ENCODE measurements at regions not wholly inside any gene's neighbourhood (a gene's known extent, or its start where the extent isn't known, plus 50 kb on each side); places are given as distances from the start of the nearest gene placed in this dataset.
"Not testable (repeated sequence)": the region's sequence is repeated elsewhere in the genome, so short reads cannot be mapped to it uniquely, and the experiment has no call there.

DNA sequence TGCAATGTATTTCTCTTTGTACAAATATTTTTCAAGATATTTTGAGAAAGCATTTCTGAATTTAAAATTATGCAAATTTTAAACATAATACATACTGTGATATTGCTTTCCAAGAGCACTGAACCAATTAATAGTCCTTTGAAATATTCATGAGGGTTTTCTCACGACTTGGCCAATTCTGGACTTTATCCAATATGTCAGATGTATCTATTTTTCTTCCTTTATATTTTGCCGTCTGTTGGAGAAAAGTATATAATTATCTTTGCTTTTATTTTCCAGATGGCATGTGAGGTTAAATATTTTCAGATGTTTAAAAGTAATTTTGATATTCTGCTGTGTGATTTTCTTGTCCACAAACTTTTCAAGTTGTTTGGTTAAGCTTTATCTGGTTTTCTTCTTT, 378.9 kb downstream of the SLCO4C1 start:
- no peak for DNase-seq

DNA sequence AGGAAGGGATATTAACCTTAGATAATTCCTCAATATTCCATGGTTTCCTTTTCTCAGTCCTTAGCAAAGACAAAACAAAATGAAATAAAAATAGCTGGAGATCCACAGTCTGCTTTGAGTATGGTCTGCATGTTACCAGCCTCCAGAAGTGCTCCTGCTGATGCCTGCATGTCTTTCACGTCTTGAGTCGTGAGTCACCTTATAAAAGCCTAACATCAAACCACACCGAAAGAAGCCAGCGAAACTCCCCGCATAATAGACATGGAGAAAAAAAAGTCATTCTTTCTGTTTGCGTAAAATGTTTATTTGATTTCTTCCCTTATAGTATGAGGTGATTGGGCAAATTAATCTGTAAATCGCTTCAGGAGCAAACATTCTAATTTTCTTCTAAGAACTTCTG, 380.5 kb downstream of the SLCO4C1 start:
- no peak for DNase-seq

DNA sequence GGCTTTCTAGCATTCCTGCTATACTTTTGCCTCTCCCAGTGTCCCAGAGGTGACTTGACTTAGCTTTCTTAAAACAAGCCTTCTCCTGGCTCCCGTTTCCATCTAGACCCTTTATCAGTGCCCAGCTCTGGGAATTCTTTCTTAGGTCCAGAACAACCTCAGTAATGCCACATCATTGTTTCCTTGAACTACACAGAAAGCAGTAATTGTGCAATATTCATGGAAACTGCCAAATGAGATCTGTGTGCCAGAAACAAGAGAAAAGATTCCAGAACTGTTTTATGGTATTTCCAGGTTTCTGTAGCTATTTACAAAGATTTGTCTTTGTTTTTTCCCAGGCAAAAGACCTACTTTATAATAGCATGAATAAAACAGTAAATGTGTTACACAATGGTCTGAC, 391.3 kb downstream of the SLCO4C1 start:
- no peak for DNase-seq

DNA sequence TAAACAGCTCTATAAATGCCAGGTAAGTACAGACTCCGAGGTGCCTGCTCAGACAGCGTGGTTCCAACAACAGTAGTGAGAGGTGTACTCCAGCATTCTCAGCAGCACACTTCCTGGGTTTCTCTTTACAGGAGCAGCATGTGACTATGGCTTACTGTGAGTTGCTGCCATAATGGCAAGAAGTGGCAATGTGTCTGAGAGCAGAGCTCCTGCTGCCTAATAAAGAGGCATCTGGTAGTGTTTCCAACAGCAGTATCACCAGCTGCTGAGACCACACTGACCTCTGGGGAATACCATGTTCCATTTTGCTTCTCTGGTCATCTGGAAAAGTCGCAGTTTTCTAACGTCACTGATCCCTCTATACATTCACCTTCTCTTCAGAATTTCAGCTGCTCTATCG, 398.2 kb downstream of the SLCO4C1 start:
- DNase-seq, result no peak

DNA sequence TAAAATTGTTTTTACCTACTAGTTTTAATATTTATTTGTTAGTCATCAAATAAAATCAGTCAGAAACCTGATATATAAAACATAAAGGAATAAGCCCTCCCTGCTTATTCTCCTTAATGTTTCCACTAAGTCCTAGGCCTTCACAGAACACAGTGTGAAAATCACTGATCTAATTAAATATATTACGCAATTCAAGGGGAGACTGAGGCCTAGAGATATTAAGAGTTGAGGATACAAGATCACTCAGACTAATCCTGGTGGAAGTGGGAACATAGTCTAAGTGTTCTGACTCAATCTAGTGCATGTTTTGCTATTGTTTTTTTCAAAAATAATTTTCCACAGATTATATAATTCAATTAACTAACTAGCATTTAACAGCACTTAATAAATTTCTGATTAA, 401.1 kb downstream of the SLCO4C1 start:
- no peak for DNase-seq

DNA sequence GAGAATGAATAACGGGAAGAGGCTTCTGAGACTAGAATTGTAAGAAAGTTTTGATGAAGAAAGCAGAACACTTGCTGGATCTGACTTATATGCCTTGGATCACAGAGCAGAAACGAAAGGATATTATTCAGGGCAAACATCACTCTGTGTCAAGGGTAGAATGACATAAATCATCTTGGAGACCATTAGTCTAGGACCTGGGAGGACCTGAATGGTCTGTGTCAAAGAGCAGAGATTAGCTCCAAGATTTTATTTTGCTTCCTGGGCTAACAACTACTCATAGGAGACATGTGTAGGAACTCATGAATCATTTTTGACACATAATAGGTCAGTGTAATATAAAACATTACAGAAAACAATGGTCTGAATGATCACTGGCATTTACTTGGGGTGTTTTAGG, 417.9 kb downstream of the SLCO4C1 start:
- no peak for DNase-seq

DNA sequence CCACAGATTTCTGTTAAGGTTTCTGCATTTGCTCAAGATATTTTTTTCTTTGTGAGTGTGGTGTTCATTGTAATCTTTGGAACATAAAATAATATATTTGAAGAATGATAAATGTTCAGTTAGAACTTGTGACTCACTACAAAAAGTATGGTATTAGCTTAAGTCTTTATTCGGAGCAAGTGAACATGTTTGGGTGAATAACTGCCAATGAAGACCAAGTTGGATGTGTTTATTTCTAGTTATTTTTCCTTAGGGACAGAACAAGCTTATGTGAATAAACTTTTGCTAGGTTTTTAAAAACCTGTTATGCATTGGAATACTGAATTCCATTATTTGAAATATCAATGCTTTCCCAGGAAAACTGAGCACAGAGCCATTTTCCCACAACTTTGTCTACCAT, 418.6 kb downstream of the SLCO4C1 start:
- DNase-seq, result no peak

DNA sequence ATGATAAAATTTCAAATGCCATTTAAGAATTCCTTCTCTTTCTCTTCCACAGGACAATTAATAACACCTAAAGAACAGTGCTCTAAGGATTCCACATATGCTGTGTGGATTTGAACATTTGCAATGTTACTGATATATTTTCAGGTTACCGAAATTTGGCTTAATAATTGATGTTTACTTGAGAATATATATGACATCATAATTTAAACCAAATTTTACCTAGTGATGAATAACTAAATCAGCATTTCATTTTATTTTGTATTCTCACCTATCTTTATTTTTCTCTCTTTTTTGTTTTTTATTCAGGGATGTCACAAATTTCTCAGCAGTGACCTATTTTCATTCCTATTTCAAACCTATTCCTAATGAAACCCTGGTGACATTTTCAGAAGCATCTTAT, 429.6 kb downstream of the SLCO4C1 start:
- DNase-seq, result no peak

DNA sequence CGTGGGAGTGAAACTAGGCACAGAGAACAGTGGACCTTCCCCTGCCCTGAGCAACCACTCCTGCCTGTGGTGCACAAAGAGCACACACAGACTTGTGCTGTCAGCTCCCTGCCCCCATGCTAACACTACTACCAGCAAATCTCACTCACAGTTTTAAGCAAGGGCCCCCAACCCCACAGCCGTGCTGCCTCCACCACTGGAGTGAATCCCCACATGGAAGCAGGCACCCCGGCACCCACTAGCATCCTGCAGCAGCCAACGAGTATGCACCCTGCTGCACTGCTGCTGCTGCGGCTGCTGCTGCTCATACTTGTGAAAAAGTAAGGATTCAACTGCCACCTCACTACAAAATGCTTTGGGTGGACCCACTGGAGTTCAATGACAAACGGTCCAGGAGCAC, 435.5 kb downstream of the SLCO4C1 start:
- no peak for DNase-seq

DNA sequence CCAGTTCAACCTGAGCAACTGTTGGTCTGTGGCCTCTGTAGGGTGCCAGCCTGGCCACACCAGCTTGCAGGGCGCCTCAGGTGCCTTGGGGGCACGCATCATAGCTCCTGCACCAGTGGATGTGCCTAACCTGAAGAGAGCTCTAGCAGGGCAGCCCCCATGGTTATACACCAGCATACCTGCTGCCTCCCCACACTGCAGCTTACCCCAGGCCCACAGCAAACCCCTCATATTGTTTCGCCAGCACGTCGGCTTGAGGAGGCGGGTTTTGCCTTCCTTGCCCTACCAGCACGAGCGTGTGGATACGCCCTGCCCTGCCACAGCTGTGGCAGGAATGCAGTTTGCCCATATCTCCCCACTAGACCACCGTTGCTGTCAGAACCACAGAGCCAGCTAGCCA, 435.9 kb downstream of the SLCO4C1 start:
- no peak for DNase-seq

DNA sequence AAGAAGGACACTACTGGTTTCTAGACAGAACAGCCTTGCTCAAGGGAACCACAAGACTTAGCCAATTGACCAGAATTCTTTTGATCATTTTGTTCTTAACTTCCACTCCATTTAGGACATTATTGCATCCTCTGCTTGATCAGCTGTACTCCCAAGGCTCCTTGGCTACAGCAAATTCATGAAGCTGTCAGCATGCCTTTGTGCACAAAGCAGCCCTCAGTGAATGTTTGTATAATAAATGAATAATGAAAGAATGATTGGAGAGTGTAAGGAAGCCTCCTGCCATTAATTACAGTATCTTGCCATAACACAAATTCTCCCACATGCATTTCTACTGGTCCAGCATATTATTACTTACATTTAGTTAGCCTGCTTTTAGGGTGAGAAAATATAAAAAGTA, 449.6 kb downstream of the SLCO4C1 start:
- no peak for DNase-seq

DNA sequence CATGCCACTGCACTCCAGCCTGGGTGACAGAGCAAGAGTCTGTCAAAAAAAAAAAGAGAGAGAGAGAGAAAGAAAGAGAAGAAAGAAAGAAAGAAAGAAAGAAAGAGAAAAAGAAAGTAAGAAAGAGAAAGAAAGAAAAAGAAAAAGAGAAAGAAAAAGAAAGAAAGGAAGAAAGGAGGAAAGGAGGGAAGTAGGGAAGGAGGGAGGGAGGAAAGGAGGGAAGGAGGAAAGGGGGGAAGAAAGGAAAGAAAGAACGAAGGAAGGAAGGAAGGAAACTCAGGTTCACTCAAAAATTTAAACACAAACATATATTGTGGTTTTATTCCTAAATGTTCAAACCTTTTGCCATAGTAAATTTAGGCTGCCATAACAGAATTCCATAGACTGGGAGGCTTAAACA, 453.0 kb downstream of the SLCO4C1 start:
- no peak for DNase-seq

DNA sequence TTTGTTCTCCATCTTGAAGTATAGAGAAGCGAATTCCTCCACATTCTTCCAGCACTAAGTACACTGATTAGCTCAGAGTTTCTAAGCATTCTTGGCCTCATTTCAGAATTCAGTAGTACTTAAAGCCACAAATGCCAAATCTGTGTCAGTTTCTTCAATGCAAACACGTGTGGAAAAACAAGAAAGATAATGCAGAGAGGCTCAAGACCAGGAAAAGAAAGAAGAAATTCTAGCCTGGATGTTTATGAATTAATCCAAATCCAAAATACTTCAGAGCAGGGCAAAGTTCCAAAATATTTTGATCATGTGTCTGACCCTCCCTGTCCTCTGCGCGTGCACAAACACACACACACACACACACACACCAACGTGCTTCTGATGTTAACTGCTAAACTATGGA, 457.6 kb downstream of the SLCO4C1 start:
- DNase-seq, result no peak

DNA sequence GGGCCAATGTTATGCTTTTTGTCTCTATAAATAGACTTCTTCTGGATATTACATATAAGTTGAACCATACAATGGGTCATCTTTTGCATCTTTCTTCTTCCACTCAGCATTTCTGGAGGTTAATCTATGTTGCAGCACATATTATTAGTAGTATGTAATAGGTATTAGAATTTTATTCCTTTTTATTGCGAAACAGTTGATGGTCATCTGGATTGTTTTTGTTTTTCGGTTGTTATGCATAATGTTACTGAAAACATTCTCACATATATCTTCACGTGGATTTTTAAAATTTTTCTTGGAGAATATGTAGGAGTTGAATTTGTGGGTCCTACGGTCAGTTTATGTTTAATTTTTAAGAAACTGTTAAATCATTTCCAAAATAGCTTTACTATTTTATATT, 466.8 kb downstream of the SLCO4C1 start:
- no peak for DNase-seq

DNA sequence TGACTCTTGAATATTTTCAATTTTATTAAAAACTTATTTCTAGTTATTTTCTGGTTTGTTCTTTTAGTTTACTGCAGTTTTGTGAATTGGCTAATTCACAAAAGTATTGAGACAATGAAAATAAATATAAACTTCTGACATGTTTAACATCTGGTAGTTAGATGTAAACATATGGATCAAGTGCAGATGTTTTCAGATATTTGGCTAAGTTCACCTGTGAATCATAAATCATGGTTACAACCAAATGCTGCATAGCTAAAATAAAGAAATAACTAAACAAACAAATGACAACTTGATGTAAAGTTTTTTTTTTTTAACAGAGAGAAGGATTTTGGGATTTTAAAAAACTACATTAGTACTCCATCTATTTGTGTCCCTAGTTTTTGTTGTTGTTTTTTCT, 484.6 kb downstream of the SLCO4C1 start:
- DNase-seq, result no peak

DNA sequence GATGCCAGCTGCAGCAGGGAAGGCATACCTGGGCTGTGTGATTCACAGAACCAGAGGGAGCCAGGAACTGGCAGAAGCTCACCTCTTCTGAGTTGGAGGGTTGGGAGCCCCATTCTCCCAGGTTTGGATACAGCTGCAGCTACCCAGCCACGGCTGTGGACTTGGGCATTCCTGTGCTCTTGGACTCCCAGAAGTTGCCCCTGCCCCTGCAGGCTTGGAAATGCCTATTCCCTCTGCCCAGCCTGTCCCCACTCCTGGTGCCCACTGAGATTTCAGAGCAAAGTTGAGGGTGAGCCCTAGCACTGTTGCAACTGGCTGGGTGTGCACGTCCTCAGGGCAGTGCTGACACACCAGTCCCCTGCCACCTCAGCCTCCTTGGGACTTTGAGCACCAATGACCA, 489.7 kb downstream of the SLCO4C1 start:
- DNase-seq, result peak; percentile 0

DNA sequence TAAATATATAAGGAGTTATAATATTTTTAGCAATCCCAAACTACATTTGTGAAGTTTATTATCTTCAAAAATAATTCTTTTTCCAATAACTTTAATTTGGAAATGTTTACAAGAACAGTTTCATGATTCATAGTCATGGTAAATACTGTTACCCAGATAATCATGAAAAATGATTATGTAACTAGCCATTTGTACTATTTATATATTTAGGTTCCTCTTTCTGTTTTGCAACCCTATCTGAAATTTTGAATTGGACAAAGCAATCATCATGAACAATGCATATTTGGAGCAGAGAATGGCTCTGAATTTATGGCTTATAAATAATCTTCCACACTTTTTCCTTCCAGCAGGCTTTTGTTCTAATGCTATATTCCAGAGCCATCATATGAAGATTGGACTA, 499.7 kb downstream of the SLCO4C1 start:
- DNase-seq, result no peak

DNA sequence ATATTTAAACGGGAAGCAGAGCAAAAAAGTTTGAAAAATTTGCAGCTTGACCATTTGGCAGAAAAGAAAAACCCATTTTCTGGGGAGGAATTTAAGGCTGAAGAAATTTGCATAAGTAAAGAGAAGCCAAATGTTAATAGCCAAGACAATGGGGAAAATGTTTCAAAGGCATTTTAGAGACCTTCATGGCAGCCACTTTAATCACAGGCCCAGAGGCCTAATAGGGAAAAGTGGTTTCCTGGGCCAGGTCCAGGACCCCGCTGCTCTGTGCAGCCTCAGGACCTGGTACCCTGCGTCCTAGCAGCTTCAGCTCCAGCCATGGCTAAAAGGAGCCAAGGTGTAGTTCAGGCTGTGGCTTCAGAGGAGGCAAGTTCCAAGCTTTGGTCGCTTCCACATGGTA, 507.3 kb downstream of the SLCO4C1 start:
- no peak for DNase-seq

DNA sequence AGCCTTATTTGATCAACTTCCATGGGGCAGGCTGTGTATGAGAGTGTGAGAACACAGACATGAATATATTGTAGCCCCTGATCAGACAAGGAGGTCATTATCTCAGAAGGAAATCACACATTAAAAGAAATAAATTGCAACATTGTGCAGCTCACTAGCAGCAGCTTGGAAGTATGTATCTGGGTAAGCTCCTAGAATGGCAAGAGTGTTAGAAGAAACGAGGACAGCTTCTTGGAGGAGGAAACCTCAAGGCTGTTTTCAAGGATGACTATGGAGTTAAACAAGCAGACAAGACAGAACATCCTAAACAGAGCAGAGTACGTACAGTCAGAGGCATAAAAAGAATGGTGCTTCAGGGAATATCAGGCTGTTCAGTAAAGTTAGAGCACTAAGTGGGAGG, 511.0 kb downstream of the SLCO4C1 start:
- DNase-seq, result no peak

DNA sequence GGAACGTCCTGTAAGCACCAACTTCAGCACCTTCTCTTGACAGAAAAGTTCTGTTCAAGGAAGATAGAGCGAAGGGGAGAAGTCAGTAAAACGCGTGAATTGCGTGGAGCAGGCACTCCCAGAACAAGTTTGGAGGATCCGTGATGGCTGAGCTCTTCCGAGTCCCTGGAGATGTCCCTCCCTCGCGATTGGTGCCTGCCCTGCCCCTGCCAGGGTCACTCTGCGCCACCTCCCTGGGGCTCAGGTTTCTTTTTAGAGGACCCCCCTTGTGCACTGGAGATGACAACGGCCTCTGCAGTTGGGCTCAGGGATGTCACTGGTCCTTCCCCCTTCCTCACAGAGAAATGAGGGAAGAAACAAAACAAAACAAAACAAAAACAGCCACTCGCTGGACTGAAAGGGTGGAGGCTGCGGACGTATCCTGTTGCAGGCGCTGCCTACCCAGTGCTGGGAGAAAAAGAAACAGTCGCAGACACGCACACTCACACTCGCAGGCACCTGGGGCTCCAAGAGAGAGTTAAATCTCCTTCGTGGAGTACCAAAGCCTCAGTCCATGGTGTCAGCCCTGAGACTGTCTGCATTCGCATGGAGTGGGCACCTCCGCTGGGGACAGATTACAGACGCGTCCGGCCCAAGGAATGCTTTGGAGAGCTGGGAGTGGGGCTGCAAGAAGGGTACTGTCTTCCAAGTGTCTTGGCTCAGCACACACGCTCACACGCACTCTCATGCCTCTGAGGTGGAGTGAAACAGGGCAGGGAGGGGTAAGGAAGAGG, 512.7 kb downstream of the SLCO4C1 start:
- no peak for DNase-seq

DNA sequence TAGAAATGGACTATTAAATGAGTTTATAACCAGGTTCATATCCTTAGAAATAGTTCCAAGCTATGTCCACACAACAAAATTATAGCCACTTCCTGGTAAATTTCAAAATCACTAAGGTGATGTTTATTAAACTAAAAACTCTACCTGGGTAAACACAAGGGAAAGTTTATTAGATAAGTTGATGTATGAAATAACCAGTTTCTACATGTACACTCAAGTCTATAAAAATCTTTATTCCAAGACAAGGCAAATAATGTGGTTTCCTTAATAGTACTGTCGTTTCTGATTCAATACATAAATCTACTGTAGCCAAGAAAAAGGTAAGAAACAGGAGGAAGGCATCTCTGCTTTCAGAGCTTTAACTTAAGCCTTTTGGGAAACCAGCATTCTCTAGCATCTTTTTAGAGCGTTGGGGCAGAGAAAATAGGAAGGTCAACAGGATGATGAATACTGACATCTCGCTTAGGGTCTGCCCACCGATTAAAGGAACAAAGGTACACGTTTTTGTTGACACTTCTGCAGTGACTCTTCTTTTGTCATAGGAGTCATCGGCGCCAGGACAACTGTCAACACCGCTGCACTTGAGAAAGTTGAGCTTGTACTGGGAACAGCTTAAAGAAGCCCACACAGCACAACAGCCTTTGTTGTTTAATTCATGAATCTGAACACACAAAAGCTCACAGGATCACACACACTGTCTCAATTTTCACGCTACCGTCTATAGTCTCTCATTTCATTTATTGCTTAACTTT, 513.6 kb downstream of the SLCO4C1 start:
- no peak for DNase-seq

DNA sequence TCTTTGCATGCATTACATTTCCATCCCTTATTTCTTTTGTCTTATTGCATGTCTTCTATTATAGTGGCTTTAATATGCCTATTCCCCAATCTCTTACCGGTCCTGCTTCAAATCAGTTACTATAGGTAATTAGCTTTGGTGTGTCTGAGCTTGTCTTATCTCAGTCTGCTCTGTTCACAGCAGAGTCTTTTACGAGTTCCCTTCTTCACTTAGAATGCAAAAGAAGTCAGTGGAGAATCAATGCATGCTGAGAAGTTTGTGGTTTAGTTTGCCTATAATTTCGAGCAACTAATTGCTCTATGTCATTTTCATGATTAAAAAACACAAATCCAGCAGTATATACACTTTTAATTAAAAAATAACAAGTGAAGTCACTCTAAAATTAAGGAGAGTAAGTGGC, 545.0 kb downstream of the SLCO4C1 start:
- no peak for DNase-seq

DNA sequence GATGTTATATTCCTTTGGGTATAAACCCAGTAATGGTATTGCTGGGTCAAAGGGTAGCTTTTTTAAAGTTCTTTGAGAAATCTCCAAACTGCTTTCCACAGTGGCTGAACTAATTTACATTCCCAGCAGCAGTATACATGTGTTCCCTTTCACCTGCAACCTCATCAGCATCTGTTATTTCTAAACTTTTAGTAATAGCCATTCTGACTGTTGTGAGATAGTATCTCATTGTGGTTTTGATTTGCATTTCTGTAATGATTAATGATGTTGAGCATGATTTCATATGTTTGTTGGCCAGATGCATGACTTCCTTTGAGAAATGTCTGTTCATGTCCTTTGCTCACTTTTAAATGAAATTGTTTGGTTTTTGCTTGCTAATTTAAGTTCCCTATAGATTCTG, 553.1 kb downstream of the SLCO4C1 start:
- DNase-seq, result not testable (repeated sequence)

DNA sequence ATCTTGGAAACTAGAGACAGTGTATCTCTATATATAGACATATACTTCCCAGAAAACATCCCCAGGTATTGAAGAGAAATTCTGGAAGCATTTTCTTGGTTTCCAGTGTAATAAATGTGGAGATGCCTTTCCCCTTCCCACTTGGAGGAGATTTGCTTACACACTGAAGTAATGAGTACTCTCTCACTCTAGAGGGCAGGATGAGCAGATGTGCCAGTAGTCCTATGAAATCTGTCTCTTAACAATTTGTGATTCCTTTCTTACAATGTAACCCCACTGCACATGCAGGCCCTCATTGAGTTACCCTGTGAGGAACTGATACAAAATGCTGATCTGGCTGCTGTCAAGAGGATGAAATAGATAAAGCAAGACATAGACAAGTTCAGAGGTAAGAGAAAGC, 567.2 kb downstream of the SLCO4C1 start:
- no peak for DNase-seq

DNA sequence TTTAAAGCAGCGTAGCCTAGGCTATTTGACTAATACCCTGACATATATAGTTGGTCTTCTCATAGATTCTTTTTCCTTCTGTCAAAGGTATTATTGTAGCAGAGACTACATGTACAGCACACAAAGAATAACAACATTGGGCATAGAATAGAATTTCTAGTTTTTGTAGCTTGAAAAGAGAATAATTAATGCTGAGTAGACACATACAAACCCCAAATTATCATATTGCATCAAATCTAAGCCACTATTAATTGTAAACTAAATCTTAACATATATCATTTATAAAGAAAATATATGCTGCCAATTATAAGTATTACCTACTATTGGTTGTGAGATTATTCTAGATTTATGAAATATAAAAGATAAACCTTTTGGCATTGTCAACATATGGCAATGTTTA, 574.5 kb downstream of the SLCO4C1 start:
- no peak for DNase-seq
